Activated naive CD4-positive, alpha-beta T cell treated with anti-CD3 and anti-CD28 coated beads, Interleukin-2, amount 50 U/mL, for 16 hours (primary cell): ENCODE measurements at regions not wholly inside any gene's neighbourhood (a gene's known extent, or its start where the extent isn't known, plus 50 kb on each side); places are given as distances from the start of the nearest gene placed in this dataset.

Experiments used
- DNase-seq: peaks from one replicate; pipeline ENCODE4 v3.0.0-alpha.2; 2020

GRCh38 chr7:114755856-114756255 is 166.0 kb upstream of the MDFIC start:
- DNase-seq, result no peak

GRCh38 chr7:114758661-114759227 is 163.2 kb upstream of the MDFIC start:
- no peak for DNase-seq

GRCh38 chr7:114759347-114760062 is 162.4 kb upstream of the MDFIC start:
- DNase-seq, result no peak

DNA sequence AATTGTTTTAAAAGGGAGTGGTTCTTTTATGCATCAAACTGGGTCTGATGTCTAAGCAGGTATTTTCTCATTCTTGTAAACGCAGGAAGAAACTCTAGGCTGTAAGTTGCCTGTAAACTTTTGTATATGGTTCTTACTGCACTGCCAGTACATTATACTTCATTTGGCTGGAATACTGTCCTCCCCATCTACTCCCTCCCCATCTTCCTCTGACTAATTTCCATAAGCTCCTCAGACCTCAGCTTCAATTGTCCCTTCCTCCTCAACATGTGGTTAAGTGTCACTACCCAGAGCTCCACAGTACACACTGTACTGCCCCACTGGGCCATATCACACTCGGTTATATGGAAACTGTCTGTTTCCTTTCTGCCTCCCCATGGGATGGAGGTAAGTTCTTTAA is 161.4 kb upstream of the MDFIC start:
- no peak for DNase-seq

DNA sequence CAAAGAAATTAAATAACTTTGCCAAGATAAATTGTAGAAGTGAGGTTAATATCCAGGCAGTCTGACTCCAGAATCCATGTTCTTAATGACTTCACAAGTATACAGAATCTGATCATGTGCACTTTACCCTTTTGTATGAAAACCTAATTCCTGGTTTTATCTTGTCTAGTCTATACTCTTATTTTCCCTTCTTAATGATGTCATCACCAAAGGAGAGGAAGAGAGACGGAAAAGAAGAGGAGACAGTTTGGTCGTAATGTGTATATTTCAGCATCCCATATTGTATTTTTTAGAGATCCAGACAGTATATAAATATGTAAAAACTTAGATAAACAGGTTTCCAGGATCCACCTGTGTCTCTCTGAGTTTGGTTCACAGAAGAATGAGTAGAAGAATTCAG is 159.9 kb upstream of the MDFIC start:
- DNase-seq, result no peak

DNA sequence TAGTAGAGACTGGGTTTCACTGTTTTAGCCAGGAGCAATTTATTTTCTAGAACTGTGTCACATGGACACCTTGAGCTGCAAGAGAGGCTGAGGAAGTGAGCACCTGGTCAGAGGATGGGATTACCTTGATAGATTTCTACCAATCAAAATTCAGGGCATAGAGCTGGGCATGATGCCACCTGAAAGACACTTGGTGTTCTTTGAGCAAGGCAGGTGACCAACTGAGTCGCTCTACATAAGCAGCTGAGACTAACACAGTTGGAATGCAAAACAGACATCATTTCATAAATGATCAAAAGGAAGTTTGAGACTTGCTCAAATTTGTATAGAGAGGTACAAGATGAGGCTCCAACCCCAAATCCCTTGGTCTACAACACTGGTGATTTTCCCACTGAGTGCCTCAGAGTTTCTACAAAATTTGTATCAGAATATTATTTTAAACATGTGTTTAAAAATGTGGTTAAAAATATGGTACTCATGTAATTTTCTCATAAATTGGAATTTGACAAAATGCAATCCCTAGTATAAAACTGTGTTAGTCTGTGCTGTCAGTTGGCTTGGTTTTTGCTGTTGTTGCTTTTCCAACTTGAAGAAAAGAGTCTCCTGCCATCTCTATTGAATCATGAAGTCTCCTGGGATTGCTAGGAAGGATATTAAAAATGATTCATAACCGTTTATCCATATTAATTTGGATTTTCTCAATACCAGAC is 156.4 kb upstream of the MDFIC start:
- DNase-seq, result no peak

DNA sequence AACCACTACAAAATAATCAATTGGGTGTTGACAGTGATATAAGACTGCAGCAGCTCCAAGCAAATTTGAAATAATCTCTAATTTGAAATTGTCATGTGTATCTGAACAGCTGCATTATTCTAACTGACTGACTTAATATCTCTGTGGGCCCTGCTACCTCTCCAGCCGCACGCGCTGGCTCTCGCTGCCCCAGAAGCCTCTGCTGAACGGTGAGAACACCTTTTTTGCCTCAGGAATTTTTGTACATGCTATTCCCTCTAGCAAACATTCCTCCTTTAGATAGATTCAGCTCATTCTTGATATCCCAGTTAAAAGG is 155.9 kb upstream of the MDFIC start:
- DNase-seq, result no peak

GRCh38 chr7:114777288-114777687 is 144.6 kb upstream of the MDFIC start:
- DNase-seq, result no peak

DNA sequence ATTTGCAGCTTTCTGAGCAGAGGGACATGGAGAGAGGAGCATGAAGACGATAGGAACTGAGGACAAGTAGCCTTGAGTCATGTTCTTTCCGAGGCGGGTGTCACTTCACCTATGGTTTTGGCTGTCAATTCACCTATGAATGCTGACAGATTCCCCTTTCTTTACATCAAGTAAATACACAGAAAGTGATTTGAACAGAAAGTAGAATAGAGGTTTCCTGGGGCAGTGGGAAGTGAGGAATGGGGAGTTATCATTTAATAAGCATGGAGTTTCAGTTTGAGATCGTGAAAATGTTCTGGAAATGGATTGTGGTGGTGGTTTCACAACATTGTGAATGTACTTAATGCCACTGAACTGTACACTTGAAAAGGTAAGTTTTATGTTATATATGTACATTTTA is 138.4 kb upstream of the MDFIC start:
- no peak for DNase-seq

DNA sequence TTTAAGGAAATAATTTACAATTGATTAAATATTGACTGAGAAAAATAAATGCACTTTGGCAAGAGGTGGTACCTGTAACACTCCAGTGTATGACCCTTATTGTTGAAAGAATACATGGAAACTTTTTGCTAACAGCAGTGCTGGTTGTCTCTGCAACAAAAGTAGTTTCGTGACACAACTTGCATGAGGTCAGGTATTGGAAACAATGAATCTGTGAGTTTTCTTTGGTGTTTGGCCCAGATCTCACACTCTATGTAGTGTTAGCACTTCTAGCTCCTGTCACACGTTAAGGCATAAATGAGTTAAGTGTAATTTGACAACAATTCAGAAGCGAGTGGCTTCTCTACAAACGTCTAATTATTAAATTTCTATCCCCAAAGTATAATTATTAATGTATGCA is 137.7 kb upstream of the MDFIC start:
- no peak for DNase-seq

DNA sequence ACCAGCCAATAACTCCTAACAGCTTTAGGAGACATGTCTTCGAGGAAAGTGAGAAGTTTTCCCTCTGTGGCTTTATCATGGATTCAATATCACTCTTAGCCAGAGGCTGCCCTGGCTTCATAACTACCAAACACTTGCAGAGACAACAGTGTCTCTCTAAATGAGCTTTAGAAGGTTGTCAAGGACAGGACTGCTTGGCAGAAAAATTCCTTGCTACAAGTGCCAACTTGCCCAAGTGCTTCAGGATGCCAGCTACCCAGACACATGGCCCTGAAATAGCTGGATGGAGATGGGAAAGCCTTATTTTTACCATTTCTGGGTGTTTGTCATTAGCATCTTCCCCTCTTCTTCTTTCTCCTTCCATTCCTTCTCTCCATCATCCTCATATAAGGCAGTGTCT is 137.1 kb upstream of the MDFIC start:
- DNase-seq, result no peak

GRCh38 chr7:114785496-114785895 is 136.4 kb upstream of the MDFIC start:
- DNase-seq, result no peak

DNA sequence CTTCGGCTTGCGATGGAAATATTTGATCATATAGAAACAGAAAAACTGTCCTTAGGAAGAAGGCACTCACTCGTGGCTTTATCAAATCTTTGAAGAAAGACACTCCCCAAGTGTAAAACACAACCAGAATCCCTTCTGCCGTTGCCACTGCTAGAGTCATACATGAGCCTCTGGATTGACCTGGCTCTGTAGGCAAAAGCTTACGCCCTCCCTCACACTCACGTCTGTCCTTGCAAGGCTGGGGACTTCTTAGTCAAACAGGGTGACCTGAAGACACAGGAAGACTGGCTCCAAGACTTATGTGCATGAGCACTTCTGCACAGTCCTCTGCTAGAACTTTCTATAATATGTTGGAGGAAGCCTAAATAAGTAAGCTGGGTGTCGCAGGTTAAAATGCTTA is 135.4 kb upstream of the MDFIC start:
- no peak for DNase-seq

- no peak for DNase-seq
Observed at GRCh38 chr7:114787556-114787955, 134.3 kb upstream of the MDFIC start.

DNA sequence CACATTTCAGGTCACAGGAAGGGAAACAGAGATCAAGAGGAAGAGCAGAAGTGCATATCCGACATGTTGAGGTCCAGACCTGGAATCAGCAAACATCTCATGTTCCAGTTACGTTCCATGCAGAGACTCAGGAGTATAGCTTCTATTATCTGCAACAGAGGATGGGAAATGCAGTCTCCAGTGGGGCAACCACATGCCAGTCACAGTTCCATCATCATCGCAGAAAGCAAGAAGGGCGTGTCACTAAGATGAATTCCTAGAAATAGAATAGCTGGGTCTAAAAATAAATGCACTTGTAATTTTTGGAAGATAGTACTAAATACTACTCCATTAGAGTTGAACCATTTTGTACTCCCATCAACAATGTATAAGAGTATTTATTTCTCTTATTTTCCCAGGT is 133.2 kb upstream of the MDFIC start:
- no peak for DNase-seq

- DNase-seq, result no peak
Observed at GRCh38 chr7:114789161-114789560, 132.7 kb upstream of the MDFIC start.

DNA sequence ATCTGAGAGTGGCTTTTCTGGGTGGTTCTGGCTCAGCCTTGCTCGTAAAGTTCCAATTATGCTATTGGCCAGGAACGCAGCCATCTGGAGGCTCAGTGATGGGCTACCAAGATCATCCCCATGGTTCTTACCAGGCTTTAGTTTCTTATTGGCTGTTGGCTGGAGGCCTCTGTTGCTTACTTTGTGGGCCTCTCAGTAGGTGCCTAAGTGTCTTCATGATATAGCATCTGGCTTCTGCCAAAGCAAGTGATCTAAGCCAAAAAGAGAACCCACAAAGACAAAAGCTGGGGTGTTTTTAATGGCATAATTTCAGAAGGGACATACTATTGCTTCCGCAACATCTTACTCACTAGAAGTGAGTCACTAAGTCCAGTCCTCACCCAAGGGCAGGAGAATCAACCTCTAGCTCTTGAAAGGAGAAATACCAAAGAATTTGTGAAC is 132.0 kb upstream of the MDFIC start:
- DNase-seq, result no peak

GRCh38 chr7:114790521-114790920 is 131.4 kb upstream of the MDFIC start:
- no peak for DNase-seq

DNA sequence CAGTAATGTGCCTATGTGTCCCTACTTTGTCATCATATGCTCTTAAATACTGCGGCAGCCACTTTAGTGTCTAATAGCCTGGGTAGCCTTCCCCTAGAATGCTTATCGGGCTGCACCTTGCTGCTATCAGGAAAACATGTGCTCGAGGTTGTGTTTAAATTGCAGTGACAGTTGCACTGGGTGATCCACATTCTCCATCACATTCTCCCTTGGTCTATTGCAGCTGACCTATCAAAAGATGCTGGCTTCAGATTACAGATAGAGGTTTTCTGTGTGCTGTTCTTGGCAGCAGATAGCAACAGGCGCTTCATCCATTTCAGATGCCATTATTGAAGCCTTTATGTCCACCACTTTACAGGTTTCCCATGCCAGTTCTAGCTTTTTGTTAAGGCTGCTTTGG is 130.1 kb upstream of the MDFIC start:
- DNase-seq, result no peak

GRCh38 chr7:114793155-114793845 is 128.6 kb upstream of the MDFIC start:
- DNase-seq, result no peak

DNA sequence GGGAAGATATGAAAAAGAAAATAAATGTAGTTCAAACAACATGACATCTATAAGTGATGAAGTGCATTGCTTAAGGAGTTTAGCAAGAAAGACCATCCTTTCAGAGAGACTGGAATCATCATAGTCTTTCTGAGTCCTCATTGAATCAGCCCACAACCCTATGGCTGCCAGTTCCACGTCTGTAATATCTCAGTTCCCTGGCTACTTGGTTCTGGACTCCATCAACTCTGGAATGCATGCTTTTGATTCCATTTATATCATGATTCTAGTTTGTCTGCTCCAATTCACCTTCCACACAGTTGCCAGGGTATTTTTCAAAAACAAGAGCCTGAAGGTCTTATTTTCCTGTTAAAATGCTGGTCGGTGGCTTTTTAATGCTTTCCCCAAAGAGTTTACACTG is 126.4 kb upstream of the MDFIC start:
- no peak for DNase-seq

- no peak for DNase-seq
Observed at GRCh38 chr7:114799628-114800028, 122.3 kb upstream of the MDFIC start.

GRCh38 chr7:114802632-114803031 is 119.3 kb upstream of the MDFIC start:
- no peak for DNase-seq

GRCh38 chr7:114806590-114807162 is 115.2 kb upstream of the MDFIC start:
- no peak for DNase-seq
